Stimulated activated CD4-positive, alpha-beta T cell treated with anti-CD3 and anti-CD28 coated beads, Interleukin-4, amount 100 ng/mL, for 4 hours (primary cell): ENCODE measurements at regions not wholly inside any gene's neighbourhood (a gene's known extent, or its start where the extent isn't known, plus 50 kb on each side); places are given as distances from the start of the nearest gene placed in this dataset.

ENCODE experiments used
- DNase-seq, 2 experiments: peaks; one replicate each; pipeline ENCODE4 v3.0.0-alpha.2; 2020

DNA sequence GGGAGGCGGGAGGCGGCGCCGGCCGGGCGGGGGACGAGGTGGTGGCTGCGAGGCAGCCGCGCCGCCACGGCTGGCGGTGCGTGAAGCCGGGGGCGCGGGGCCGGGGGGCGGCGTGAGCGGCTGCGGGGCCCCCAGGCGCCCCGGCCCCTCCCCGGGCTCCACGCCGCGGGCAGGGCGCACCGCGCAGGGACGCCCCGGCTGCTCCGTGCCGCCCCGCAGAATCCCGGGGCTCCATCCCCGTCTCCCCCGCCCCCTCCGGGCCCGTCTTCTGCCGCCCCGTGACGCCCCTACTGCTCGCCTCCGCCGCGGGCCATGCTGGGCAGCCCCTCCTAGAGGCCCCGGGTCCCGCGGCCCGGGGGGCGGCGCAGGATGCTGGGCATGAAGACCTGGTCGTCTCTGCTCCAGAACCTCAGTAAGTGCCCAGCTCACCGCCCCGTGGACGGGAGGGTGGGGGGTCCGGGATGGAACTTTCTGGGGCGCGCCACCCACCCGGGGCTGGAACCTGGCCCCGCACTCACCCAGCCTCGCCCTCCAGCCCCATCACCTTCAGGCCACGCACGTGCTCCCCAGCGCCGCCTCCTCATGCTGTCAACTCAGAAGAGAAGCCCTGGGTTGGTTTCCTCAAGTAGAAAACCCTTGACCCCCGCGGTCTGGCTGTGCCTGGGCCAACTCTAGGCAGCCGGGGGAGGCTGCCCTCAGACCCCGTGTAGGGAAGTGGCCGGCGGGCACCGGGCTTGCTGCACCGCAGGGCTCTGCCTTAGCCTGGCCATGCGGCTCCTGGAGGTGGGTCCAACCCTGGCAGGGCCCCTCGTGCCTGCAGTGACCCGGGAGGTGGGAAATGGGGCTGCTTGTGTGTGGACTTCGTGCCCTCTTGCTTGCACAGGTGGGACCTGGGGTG lies 150.2 kb upstream of the GSE1 start:
- DNase-seq: no peak

DNA sequence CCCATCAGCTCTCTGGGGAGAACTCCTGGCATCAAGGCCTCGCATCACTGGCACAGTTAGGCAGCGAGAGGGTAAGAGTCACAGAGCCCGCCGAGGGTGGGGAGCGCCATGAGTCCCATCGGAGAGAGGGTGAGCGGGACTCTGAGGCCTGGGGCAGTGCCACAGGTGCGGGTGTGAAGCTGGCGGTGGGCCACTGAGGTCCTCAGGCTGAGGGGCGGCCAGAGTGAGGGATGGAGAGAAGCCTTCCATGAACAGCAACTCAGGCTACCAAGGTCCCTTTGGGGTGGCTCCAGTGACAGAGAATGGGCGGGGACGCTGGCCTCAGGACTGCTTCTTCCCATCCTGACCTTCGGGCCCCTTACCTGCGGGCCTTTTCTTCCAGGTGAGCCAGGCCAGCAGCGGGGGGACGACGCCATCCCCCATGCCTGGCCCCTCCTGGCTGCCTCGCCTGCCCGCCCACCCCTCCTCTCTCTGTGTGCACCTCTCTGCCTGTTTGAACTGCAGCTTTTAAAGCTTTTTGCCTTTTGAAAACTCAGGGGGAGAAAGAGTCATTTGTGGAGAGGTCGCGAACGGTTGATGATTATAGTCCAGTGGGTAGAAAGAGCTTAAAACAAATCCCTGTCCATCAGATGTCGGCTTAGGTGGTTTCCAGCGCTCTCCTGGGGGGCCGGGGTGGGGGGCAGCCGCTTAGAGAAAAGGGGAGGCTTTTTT lies 149.3 kb upstream of the GSE1 start:
- no peak for DNase-seq

DNA sequence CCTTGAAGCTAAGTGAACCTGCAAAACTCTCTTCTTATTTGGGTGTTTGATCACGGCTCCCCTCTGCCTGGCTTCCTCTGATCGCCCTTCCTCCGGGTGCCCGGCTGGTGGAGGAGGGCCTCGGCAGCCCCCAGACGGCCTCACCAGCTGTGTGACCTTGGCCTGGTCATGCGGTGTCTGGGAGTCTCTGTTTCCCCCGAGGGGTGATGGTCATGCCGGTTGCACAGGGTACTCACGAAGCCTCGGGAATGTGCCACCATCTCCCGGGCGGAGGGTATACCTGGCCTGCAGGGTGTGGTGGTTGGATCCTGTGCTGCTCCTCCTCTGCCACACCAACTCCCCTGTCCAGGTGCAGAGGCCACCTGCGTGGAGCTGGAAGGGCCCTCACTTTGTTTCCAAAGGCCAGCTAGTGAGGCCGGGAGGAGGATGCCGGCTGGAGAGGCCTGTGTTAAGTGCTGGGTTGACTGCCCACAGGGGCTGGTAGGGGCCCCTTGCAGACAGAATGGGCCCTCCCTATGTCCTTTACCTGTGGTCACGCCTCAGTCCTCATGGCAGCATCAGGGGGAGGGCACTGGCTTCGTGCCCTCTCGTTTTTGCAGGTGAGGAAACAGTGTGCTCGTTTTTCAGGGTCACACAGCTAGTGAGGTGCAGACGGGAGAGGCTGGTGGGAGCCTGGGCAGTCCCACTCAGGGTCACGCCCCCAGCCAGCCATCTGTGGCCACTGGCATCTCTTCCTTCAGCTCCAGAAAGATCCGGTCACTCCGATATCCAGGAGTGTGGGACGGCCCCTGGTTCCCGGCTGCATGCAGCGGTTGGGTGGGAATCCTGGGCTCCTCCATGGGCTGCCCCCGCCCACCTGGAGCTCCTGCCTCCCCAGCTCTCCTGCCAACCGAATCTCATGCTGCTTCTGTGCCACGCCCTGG lies 148.5 kb upstream of the GSE1 start:
- DNase-seq: no peak

DNA sequence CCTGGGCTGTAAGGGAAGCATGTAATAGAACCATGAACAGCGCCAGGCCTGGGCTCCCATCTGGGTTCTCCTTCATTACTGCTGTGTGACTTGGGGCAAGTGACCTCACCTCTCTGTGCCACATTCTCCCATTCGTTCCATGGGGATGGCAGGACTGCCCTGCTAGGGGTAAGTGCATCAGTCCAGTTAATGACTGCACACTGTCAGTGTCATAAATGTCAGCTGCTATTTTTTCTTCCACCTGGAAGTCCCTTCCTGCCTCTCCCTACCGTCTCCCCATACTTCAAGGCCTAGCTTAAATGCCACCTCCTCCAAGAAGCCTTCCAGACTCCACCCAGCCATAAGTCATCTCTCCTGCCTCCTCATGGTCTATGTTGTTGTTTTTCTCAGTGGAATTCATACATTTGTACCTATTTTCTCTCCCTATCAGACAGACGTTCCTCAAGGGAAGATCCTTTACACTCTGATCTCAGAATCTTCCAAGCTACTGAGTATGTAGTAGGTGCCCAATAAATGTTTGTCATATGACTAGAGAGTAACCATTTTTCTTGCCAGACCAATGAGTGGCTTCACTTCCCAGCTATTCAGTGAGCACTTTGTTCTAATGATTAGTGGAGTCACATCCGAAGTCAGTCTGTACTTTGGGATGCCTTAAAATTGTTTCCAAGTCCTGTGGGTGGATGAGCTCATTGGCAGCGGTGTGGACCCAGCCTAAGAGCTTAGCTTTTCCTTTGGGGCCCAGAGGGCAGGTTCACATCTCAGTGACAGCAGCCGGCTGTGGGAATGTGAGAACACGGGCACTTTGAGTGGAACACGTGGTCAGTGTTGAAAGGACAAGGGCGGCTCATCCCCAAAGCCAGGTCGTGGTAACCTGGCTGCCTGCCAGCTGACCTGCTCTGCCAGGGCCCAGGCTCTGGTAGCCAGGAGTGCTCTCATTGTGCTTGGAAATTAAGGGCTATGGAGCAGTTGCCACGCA lies 147.5 kb upstream of the GSE1 start:
- DNase-seq: no peak

DNA sequence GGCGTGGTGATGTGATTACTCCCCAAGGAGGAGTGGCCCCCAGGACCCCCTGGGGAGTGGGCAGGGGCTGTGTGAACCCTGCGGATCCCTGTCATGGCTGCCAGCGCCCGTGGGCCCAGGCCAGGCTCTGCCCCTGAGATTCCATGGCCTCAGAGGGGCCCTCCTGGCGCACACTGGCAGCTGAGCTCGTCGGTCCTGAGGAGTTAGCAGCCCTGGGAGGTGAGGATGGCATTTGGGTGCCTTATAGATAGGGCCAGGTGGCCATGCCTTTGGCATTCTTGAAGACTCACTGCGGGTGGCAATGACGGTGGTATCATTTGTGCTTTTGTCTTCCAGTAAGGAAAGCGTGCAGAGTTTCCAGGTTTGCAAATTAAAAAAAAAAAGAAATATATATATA lies 146.8 kb upstream of the GSE1 start:
- DNase-seq: no peak

DNA sequence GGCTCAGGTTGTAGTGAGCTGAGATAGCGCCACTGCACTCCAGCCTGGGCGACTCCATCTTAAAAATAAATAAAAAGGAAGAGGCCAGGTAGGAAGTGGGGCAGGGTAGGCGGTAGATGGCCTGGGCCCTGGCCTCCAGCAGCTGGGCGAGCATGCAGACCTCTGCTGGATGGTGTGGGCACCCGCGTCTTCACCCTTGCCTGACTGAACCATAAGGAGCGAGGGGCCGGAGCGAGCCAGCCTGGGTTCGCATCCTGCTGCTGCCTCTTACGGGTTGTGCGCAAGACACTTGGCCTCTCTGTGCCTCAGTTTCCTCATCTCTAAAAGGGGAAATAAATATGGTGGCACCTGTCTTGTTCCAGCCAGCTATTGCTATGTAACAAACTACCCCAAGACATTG lies 146.1 kb upstream of the GSE1 start:
- no peak for DNase-seq

DNA sequence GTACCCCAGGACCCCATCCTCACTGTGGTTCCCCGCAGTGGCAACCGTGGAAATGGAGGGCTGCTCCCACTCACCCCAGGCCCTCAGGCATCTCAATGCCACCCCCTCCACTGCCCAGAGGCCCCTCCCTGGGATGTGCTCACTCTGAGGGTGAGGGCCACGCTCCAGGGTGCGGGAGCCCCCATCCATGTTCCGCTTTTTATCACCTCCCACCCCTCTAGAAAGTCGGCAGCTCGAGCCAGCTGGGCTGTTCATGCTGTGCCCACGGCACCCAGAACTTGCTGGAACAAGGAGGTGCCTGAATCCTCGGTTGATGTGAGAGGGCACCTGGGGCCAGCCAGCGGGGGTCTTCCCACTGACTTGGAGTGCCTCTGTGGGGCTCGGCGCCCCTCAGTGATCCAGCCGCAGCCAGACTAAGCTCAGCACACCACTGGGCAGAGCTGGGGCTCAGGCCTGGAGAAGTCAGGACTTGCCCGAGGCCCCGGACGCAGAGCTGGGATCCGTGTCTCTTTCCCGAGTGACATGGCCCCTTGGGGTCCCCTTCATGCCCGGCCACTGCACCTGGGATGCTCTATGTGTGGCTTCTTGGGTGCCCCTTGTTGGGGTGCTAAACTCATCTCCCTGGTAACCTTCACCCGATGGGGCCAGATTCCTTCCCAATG lies 143.1 kb upstream of the GSE1 start:
- DNase-seq: no peak

DNA sequence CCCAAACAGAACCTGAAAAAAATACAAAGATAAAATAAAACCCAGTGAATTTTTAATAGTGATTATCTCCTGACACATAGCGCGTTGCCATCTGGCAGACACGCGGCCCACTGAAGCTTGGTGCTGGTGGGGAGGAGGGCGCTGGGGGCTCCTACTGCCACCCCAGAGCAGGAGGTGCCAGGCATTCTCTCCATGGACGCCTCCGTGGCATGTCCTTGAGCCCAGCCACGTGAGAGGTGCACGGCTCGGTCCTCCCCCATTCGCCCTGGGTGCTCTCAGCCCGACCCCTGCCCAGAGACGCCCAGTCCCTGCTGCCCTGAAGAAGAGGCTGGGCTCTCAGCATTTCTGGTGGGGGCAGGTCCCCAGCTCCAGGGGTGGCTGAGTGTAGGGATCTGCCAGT lies 142.2 kb upstream of the GSE1 start:
- no peak for DNase-seq

DNA sequence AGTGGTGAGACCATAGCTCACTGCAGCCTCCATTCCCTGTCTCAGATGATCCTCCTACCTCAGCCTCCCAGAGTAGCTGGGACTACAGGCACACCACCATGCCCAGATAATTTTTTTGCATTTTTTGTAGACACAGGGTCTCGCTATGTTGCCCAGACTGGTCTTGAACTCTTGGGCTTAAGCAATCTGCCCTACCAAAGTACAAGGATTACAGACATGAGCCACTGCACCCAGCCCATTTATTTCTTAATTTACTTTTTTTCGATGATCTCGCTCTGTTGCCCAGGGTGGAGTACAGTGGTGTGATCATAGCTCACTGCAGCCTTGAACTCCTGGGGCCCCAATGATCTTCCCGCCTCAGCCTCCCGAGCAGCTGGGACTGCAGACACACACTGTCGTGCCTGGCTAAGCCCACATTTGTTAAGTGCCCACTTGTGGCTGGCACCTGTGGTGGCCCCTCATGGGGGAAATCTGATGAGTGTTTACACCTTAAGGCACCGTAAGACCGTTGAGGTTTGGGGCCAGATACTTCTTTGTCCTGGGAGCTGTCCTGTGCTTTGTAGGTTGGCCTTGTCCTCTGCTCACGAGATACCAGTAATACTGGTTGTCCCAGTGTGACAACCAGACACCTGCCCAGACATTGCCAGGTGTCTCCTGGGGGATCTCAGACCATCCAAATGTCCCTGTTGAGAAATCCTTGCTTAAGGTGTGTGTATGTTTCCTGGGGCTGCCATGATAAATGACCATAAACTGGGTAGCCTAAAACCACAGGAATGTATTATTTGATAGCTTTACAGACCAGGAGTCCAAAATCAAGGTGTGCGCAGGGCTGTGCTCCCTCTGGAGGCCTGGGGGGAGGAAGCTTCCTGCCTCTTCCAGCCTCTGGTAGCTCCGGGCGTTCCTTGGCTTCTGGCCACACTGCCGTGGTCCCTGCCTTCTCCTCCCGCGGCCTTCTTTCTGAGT lies 141.4 kb upstream of the GSE1 start:
- DNase-seq: no peak

DNA sequence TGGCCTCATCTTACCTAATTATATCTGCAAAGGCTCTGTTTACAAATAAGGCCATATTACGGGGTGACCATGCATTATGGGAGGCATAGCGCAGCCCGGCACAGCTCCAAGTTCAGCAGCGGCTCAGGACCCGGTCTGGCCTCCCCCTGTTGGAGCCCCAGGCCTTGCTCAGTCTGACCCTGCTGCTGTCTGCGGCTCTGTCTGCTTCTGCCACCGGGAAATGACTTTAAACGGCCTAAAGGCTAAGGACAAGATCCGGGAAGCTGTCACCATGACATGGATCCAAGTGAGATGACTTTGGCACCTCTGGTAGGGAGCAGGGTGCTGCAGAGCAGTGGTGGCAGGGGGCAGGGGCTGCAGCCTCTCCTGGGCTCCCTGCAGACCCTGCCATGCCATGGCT lies 140.6 kb upstream of the GSE1 start:
- DNase-seq: no peak

DNA sequence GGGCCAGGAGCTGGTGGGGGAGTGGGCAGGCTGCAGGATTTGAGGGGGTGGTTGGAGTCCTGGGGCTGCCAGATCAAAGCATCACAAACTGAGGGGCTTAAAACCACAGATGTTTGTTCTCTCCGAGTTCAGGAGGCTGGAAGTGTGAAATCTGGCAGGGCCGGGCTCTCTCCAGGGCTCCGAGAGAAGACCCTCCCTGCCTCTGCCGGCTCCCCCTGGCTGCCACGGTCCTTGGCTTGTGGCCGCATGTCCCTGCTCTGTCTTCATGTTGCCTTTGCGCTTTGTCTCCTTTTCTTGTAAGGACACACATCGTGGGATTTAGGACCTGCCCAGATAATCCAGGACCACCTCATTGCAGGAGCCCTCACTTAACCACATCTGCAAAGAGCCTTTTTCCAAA lies 139.8 kb upstream of the GSE1 start:
- DNase-seq: no peak

DNA sequence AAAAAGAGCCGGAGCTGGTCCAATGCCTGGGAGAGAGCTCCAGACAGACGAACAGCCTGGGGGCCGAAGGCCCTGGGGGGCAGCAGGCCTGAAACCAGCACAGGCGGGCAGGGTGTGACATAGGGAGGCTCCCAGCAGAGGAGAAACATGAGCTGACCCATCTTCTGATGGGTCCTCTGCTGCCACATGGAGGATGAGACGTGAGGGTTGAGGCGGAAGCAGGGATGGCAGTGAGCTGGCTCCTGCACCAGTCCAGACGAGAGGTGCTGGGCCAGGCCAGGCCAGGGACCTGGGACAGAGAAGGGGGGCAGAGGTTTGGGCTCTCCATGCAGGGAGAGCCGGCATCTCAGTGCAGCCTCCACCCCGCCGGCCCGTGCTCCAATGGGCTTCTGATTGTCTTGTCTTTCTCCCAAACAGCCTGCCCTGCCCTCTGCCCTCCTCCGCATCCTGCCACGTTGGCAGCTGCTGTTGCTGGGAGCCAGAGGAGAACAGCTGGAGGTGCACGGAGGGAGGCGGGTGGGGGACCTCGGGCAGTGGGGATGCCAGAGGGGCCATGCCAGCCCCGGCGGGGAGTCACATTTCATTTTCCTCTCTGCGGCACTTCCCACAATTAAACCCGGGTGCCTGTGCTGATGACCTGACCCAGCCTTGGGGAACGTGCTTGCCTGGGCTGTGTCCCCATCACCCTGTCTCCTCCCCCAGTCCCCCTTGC lies 139.1 kb upstream of the GSE1 start:
- no peak for DNase-seq

DNA sequence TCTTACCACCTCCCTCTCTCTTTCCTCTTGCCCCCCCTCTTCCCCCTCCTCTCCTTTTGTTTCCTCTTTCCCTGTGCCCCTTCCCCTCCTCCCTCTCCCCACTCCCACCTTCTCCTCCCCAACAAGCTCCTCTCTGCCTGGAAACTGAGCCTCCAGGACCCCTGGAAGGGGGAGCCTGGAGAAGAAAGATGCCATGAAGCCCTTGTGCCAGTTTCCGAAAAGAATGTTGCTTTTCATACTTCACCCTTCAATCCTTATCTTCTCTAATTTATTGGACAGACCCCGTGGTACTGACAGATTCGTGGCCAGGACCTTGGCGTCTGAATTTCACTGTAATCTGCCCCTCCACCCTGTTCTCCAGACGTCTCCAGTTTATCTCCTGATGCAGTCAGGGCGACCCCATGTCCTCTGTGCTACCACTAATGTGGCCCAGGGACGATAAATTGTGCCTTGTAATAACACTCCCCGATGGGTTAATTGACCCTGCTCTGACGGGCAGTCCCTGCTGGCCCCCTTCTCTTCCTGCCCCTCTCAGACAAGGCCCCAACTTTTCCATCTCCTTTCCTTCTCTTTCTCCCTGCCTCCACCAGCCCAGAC lies 138.4 kb upstream of the GSE1 start:
- DNase-seq: no peak

DNA sequence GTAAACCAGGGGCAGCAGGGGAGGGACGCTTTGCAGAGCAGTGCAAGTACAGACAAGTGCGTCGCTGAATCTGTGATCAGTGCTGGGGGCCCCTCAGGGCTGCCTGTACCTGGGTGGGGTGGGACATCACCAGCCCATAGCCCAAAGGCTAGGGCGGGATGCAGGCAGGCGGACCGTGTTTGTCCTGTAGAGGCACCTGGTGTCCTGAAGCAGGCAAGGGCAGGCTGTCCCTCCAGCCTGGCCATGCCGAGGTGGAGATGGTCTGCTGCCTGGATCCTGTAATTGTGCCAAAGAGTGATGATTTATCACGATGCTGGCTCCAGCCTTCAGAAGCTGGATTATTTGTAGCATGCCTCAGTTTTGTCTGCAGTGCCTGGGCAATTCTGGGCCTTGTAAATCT lies 137.9 kb upstream of the GSE1 start:
- no peak for DNase-seq

DNA sequence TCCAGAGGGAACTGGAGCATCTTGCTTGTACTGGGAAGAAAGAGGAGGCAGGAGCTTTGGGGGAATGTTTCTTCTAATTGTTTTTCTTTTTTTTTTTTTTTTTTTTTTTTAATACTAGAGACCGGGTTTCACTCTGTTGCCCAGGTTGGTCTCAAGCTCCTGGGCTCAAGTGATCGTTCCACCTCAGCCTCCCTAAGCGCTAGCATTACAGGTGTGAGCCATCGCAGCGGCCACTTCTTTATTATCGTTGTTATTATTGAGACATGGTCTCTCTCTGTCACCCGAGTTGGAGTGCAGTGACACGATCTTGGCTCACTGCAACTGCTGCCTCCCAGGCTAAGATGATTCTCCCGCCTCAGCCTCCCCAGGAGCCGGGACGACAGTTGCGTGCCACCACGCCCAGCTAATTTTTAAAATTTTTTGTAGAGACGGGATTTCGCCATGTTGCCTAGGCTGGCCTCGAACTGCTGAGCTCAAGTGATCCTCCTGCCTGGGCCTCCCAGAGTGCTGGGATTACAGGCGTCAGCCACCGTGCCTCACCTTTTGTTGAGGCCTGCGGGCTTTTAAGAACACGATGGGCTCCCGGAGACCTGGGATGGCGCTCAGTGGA lies 137.3 kb upstream of the GSE1 start:
- no peak for DNase-seq

DNA sequence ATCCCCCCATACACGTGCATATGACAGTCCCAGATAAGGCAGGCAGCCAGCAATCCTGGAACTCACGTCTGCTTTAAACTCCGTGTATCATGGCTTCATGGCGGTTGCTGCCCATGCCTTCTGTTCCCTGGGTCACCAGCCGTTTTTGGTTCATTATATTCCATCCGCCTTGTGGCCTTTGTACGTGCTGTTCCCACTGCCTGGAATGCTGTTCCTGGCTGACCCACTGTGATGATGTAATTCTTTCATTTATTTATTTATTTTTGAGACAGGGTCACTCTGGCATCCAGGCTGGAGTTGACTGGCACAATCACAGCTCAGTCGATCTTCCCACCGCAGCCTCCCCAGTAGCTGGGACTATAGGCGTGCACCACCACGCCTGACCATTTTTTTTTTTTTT lies 136.7 kb upstream of the GSE1 start:
- no peak for DNase-seq

DNA sequence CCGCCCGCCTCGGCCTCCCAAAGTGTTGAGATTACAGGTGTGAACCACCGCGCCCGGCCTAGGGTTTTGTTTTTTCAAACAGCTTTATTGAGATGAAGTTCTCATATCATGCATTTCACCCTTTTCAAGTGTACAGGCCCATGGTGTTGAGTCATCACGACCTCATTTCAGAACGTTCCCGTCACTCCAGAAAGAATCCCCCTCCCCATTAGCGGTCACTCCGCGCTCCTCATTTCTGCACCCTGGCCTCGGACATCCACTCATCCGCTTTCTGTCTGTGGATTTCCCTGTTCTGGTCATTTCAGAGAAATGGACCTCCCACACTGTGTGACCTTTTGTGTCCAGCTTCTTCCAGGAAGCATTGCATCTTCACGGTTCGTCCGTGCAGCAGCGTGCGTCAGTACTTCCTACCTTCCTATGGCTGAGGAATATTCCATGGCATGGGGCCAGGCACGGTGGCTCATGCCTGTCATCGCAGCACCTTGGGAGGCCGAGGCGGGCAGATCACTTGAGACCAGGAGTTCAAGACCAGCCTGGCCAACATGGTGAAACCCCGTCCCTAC lies 135.2 kb upstream of the GSE1 start:
- DNase-seq: no peak

DNA sequence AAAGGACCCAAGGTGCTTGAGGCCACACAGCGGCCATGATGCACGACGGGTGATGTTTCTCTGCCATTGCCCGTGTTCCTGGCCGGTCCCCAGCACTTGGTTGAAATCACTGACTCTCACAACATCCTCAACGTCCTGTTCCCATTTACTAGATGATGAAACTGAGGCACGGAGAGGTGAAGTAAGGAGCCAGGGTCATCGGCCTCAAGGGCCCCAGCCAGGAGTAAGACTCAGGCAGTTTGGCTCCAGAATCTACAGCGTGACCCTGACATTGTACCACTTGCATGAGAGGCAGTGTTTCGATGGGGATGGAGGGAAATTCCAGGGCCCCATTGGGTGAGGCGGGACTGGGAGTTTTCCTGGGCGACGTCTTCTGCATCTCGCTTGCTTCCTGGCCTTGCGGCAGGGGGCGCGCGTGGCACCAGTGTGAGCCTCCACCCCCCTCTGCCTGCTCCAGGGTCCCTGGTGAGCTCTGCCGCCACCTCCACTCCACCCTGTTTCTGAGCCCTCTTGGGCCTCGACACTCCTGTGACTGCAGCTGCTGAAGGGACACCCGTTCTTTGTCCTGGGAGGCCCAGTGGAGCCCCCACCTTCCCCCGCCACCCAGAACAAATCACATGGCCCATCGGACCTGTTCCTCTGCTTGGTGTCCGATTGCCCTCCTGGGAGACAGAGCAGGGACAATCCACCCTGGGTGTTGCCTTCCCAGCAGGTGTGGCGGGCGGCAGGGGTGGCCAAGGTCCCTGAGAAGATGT lies 133.0 kb upstream of the GSE1 start:
- no peak for DNase-seq
